ENCODE measurements at regions not wholly inside any gene's neighbourhood (a gene's known extent, or its start where the extent isn't known, plus 50 kb on each side); places are given as distances from the start of the nearest gene placed in this dataset.
"Not testable (repeated sequence)": the region's sequence is repeated elsewhere in the genome, so short reads cannot be mapped to it uniquely, and the experiment has no call there.

- DNase-seq (ENCODE audit: low read depth), result no peak
Observed at GRCh38 chr7:92915348-92915747, 79.0 kb upstream of the CDK6 start.

- no peak for DNase-seq (ENCODE audit: low read depth)
Observed at GRCh38 chr7:92914645-92915044, 78.3 kb upstream of the CDK6 start.

GRCh38 chr7:92913849-92914248 is 77.5 kb upstream of the CDK6 start:
- no peak for DNase-seq (ENCODE audit: low read depth)

- DNase-seq (ENCODE audit: low read depth), result no peak
Observed at GRCh38 chr7:92910976-92911375, 74.6 kb upstream of the CDK6 start.

DNA sequence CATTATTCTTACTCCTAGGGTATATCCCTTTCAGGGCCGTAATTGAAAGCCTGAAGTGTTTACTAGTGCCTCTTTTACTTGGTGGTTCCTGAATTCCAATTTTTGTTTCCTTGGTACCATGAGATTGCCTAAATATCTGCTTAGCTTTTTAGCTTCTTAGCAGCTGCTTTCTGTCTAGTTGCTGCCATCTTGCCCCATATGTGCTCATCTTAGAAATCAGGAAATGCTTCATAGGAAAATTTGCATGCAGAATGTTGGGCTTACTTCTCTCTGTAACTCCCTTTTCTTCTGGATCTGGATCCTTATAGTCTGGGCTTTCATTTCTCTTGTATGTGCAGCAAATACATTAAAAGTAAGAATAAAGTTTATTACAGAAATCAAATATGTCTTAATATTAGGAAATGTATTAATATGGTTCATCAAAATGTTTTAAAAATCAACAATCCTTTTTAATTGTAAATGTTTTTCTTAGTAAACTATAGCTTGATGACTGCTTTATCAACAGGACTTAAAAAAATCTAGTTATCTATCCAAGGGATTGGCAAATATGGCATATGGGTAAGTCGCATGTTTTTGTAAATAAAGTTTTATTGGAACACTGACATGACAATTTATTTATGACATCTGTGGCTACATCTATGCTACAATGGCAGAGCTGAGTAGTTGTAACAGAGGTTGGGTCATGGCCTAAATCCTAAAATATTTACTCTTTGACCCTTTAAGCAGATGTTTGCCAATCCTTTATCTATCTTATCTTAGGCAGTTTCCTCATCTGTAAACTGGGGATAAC is 73.5 kb upstream of the CDK6 start:
- no peak for DNase-seq (ENCODE audit: low read depth)

DNA sequence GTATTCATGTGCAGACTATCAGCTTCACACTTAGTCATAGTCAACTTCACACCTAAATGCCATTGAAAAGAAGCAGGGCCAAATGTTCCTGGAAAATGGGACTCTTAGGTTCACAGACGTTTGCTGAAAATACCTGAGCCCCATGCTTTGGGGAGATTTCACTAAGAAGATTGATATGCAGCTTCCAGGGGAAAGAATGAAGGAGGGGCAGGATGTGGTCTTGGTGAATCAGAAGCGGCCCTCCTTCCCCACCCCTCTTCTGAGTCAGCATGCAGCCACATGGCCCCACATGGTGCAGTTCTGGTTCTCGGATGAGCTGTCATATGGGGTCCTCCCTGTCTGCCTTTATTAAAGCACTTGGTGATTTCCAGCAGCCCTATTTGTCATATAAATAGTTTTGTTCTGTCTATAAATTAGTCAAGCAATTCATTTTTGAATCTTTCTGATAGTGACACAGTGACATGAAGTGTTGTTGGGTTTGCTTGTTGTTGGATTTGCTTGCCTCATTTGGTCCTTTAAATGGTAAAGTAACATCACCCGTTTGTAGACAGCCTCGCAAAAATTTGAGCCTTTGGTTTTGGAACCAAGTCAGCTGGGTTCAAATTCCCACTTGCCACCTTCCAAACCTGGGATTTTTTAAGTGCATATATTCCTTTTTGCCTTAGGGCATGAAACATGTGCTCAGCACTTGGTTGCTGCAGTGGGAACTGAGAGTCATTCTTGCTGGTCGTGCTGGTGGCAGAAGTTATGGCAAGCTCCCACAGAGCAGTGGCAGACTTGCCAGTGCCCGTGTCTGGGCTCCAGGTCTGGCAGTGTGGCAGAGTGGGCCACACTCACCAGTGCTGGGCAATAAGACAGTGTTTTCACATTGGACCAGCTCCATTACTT is 68.1 kb upstream of the CDK6 start:
- peak; percentile 85 for DNase-seq (ENCODE audit: low read depth)

DNA sequence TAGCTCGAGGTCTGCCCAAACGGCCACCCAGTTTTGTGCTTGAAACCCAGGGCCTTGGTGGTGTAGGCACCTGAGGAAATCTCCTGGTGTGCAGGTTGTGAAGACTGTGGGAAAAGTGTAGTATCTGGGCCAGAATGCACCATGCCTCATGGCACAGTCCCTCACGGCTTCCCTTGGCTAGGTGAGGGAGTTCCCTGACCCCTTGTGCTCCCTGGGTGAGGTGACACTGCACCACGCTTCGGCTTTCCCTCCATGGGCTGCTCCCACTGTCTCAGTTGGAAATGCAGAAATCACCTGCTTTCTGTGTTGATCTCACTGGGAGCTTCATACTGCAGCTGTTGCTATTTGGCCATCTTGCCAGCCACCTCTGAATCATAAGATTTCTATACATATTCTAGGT is 62.4 kb upstream of the CDK6 start:
- DNase-seq (ENCODE audit: low read depth), result no peak

DNA sequence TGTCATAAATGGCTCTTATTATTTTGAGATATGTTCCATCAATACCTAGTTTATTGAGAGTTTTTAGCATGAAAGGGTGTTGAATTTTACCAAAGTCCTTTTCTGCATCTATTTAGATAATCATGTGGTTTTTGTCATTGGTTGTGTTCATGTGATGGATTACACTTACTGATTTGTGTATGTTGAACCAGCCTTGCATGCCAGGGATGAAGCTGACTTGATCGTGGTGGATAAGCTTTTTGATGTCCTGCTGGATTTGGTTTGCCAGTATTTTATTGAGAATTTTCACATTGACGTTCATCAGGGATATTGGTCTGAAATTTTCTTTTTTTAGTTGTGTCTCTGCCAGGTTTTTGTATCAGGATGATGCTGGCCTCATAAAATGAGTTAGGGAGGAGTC is 58.5 kb upstream of the CDK6 start:
- not testable (repeated sequence) for DNase-seq (ENCODE audit: low read depth)

- no peak for DNase-seq (ENCODE audit: low read depth)
Observed at GRCh38 chr7:92889081-92889480, 52.7 kb upstream of the CDK6 start.
